ENCODE measurements at regions not wholly inside any gene's neighbourhood (a gene's known extent, or its start where the extent isn't known, plus 50 kb on each side); places are given as distances from the start of the nearest gene placed in this dataset.
"Not testable (repeated sequence)": the region's sequence is repeated elsewhere in the genome, so short reads cannot be mapped to it uniquely, and the experiment has no call there.

GRCh38 chr1:79255421-79255820 lies 248.9 kb upstream of the ADGRL4 start:
- no peak for DNase-seq (ENCODE audit: low read depth)

DNA sequence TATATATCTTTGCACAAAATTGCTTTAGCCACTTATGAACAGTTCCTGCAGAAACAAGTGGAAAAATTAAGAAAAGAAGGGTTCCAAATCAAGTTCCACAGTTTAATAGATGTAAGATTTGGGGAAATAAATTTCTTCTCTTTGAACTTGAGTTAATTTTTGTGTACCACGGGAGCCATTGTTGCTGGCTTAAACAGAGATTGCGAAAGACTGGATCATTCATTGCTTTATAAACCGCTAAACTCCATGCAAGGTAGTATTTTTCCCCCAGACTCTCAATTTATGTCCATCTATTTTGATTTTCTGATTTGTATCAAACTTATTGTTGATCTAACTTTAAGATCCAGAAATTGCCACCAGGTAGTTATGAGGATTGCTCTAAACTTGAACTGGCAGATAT lies 246.1 kb upstream of the ADGRL4 start:
- DNase-seq (ENCODE audit: low read depth) = no peak

GRCh38 chr1:79239840-79240239 lies 233.3 kb upstream of the ADGRL4 start:
- DNase-seq (ENCODE audit: low read depth) = no peak

- no peak for DNase-seq (ENCODE audit: low read depth)
These were observed 228.9 kb upstream of the ADGRL4 start for GRCh38 chr1:79235301-79236002.

- no peak for DNase-seq (ENCODE audit: low read depth)
These were observed 226.3 kb upstream of the ADGRL4 start for GRCh38 chr1:79232818-79233217.

DNA sequence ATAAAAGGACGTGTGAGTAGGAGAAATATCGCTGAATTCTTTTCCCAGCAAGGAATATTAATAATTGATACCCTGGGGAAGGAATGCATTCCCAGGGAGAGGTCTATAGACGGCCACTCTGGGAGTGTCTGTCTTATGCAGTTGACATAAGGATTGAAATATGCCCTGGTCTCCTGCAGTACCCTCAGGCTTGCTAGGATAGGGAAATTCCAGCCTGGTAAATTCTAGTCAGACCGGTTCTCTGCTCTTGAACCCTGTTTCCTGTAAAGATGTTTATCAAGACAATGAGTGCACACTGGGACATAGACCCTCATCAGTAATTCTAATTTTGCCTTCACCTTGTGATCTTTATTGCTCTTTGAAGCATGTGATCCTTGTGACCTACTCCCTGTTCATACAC lies 224.2 kb upstream of the ADGRL4 start:
- not testable (repeated sequence) for DNase-seq (ENCODE audit: low read depth)

DNA sequence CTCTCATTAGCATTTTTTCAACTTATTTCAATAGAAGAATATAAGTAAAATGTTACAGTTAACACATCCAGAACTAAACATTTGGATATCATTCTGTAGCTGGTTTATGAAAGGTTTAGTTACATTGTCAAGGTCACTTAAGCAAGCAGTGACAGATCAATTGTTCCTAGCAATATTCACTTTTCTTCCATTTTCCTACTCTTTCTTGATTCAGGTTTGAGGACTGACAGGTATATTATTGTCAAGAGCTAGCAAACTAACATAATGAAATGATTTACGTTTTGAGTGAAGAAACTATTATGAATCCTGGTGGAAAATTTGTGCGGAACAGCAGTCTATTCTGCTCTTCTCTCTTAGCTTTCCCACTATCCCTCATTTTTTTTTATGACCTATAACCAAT lies 220.4 kb upstream of the ADGRL4 start:
- no peak for DNase-seq (ENCODE audit: low read depth)

- DNase-seq (ENCODE audit: low read depth) = no peak
These were observed 218.0 kb upstream of the ADGRL4 start for GRCh38 chr1:79224537-79224936.

DNA sequence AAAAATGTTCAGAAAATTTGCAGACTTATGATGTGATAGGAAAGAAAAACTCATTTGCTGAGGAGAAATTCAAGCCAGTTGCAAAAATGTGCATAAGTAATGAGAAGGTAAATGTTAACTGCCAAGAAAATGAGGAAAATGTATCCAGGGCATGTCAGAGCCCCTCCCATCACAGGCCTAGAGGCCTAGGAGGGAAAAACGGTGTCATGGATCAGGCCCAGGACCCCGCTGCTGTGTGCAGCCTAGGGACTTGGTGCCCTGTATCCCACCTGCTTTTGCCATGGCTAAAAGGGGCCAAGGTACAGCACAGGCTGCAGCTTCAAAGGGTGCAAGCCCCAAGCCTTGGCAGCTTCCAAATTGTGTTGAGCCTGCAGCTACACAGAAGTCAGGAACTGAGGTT lies 214.0 kb upstream of the ADGRL4 start:
- DNase-seq (ENCODE audit: low read depth) = no peak

DNA sequence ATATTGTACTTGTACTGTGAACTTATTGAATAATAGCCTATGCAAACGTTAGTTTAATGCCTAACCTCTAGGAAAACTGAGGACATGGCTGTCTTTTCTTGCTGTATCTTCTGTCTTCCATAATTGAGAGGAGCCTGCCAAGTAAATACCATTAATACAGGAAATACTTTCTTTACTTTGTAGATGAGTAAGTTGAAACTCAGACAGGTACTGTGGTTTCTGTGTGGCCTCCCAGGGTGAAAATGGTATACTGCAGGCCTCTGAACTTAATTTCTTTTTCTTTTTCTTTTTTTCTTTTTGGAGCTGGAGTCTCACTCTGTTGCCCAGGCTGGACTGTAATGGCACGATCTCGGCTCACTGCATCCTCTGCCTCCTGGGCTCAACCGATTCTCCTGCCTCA lies 208.8 kb upstream of the ADGRL4 start:
- DNase-seq (ENCODE audit: low read depth) = no peak

DNA sequence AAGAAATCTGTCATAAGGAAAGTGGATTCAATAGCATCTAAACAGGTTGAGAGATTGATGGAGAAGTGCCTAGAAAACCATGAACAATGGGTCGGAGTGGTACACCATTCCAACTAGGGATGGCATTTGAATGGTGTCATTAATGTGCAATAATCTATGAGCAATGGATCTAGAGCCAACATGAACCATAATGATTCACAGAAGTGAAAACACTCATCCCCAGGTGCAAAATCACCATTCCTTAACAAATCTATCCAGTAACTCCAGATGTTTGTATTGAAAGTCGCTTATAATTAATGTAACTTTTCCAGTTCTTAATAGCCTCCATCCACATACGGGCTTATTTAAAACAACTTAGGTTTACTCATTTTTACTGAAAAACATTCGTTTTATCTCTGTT lies 201.3 kb upstream of the ADGRL4 start:
- DNase-seq (ENCODE audit: low read depth) = no peak

- no peak for DNase-seq (ENCODE audit: low read depth)
These were observed 200.8 kb upstream of the ADGRL4 start for GRCh38 chr1:79207331-79207730.

DNA sequence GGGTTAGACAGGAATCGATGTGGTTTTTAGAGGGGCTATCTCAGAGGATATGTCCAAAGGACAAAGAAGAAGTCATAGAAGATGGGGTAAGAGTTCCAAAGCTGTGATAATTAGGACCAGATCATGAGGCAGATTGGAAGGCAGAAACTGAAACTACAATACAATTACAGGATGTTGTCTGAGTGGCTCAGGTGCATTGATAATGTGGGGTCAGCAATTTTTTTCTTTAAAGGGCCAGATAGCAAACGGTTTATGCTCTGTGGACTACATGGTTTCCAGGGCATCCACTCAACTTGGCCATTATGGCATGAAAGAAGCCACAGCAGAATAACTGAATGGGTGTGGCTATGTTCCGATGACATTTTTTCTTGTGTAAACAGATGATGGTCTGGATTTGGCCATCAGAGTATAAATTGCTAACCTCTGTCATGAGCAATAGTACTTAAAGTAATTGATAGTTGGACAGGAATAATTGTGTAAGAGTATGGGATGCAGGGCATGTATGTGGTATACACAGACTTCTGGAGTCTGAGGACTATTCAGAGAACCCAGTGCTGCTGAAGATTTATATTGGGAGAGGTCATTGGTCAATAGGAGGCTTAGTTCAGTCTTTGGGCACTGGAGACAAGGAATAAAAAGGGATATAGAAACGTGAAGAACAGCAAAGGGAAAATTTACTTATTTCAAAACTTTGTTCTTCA lies 198.4 kb upstream of the ADGRL4 start:
- DNase-seq (ENCODE audit: low read depth) = no peak

DNA sequence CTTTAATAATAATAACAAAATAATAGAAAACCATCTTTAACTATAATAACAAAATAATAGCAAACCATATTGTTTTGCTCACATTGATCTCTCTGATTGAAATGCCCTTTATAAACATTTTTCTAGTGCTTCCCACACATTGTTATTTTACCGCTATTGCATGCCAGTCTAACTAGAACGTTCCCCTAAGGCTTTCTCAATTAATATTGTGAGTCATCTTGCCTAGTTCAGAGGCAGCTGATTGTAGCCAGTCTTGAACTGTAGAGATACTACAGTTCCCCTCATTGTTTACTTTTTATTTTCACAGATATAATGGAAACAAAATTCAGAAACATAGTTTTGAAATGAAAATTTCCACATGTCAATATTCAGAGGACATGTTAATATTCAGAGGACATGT lies 192.3 kb upstream of the ADGRL4 start:
- no peak for DNase-seq (ENCODE audit: low read depth)

GRCh38 chr1:79197421-79197820 lies 190.9 kb upstream of the ADGRL4 start:
- DNase-seq (ENCODE audit: low read depth) = no peak

GRCh38 chr1:79196211-79196610 lies 189.7 kb upstream of the ADGRL4 start:
- no peak for DNase-seq (ENCODE audit: low read depth)

- no peak for DNase-seq (ENCODE audit: low read depth)
These were observed 186.9 kb upstream of the ADGRL4 start for GRCh38 chr1:79193211-79194079.

- DNase-seq (ENCODE audit: low read depth) = no peak
These were observed 183.5 kb upstream of the ADGRL4 start for GRCh38 chr1:79190074-79190473.

GRCh38 chr1:79188337-79188736 lies 181.8 kb upstream of the ADGRL4 start:
- no peak for DNase-seq (ENCODE audit: low read depth)

DNA sequence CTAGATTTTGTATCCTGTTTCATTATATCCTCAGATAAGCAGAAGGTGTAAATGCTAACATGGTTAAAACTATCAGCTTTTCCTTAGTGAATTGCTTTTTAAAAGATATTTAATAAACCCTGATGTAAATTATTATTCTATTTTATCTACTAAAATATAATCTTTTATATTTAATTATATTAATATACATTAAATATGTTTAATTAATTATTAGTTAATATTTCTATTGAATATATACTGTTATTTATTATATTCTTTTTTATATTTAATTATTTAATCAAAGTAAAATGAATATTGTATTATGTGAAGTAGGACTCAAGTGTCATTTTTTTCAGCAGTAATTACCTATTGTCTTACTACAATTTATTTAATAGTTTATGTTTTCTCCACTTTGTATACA lies 179.7 kb upstream of the ADGRL4 start:
- DNase-seq (ENCODE audit: low read depth) = no peak

GRCh38 chr1:79177844-79178243 lies 171.3 kb upstream of the ADGRL4 start:
- no peak for DNase-seq (ENCODE audit: low read depth)

- no peak for DNase-seq (ENCODE audit: low read depth)
These were observed 154.5 kb upstream of the ADGRL4 start for GRCh38 chr1:79161077-79161476.

DNA sequence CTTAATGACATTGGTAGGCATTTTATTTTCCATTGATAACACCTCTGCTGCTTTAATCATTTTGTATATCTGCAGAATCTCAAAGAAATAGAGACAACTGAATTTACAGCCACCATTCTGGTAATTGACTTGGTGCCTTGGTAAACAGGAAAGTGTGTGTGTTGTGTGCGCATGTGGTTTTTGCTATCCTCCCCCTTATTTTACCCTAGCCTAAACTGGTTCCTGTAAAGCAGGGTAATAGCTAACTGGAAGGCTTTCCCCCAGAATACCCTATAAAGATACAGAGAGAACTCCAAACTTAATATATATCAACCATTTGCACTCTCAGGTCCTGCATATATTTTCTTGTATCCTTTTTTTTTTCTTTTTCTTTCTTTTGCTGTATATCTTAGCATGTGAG lies 149.5 kb upstream of the ADGRL4 start:
- no peak for DNase-seq (ENCODE audit: low read depth)

Measured in forelimb muscle (tissue), 1 donor.